ENCODE measurements at regions not wholly inside any gene's neighbourhood (a gene's known extent, or its start where the extent isn't known, plus 50 kb on each side); places are given as distances from the start of the nearest gene placed in this dataset.

DNA sequence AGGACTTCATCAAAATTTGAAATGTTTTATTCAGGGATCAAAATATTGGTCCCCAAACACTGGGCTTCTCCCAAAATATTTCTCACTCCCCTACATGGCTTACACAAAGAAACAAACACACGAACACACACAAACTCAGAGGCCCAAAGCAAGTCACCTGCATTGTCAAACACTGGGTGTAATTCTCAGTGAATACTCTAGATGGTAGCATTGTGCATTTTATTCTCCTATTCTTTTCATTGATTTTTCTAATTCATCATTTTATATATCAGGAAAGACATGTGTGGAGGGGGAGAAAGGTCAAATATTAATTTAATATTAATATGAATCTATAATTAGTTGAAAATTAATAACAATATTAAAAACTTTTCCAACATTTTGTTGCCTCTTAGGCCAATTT is 72.3 kb upstream of the TNMD start:
- no peak for DNase-seq (ENCODE audit: low read depth)

DNA sequence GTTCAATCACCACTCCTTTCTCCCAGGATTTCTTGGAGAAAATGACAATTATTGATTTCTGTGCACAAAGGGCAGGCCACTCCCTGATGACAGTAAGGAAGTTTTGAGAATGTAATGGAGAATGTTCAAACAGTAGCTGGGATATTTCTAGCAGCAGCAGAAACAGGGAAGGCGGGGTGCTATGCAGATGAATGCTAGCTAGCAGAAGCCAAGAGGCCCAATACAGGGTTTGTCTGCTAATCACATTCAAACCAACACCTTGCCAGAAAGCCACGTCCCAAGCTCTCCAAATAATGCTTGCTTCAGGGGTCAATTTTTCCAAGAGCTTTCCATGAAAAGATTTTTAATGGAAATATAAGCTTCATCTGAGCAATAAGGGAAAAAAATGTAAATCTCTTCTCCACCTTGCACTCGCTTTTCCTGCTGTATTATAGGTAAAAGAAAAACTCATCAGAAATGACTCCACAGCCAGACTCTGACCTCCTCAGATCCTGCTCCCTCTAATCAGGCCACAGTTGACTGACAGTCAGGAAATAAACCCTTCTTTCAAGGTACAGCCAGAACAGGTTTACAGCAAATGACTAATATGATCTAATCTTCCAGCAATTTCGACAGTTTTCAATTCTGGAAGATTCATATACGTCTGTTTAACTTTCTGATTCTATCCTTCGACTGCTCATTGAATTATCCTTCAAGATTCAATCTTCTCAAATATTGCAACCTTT is 84.7 kb upstream of the PCDH19 start:
- peak; percentile 43 for DNase-seq (ENCODE audit: low read depth)

GRCh38 chrX:100491174-100491573 is 81.1 kb upstream of the PCDH19 start:
- DNase-seq (ENCODE audit: low read depth), result no peak

GRCh38 chrX:100487795-100488194 is 77.7 kb upstream of the PCDH19 start:
- DNase-seq (ENCODE audit: low read depth), result no peak

DNA sequence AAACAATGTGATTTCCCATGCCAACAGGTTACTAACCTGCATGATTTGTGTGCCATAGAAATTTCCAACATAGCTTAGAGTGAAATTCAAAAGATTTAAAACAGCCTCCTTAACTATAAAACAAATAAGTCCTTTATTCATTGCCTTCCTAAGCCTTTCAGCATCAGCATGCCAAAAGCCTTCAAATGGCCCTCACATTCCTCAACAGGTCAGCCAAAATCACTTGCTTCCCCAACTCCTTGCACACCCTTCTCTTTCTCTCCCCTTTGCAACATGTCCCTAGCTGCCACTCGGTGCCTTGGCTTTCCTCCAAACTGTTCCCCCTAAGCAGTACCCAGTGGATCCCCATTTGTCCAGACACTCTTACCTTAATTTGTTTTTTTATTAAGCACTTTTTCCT is 74.9 kb upstream of the PCDH19 start:
- no peak for DNase-seq (ENCODE audit: low read depth)

- no peak for DNase-seq (ENCODE audit: low read depth)
These were observed 69.3 kb upstream of the PCDH19 start for GRCh38 chrX:100479329-100479728.

GRCh38 chrX:100478714-100479306 is 68.7 kb upstream of the PCDH19 start:
- no peak for DNase-seq (ENCODE audit: low read depth)

DNA sequence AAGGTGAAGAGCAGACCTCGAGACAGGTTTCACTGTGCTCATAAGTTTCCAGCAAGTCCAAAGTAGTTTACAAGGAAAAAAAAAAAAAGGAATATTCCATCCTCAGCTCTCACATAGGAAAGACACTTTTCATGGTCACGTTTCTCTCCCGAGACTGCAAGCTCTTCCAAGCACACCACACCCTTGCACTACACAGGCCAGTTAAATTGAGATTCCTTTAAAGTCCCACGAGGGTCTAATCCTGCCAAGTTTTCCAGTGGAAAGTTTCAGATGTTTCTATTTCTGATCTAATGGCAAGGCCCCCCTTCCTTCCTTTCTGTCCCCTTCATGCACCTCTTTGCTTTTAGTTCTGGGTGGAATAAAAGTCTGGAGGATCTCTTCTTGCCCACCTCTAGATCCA is 67.9 kb upstream of the PCDH19 start:
- peak; percentile 83 for DNase-seq (ENCODE audit: low read depth)

DNA sequence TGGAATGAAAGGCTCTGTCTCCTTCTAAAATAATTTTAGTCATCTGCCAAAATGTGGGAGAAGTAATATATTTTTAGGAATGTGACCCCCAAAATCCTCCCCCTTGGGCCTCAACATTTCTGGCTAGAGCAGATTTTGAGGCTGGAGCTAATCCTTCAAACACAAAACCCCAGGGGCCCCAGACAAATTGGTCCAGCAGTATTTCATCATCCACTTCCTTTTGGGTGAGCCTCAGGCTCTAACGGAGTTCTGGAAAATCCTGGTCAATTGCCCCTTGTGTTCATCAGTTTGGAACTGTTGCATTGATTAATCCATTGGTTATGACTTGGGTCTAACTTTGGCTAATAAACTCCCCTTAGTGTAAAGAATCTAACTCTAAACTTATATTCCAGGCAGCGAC is 67.4 kb upstream of the PCDH19 start:
- no peak for DNase-seq (ENCODE audit: low read depth)

All from forelimb muscle (tissue), 1 donor.